Loucy (cell line): ENCODE measurements at regions not wholly inside any gene's neighbourhood (a gene's known extent, or its start where the extent isn't known, plus 50 kb on each side); places are given as distances from the start of the nearest gene placed in this dataset.

Source experiments
- CTCF ChIP-seq: fragments of 200-600 bp; sonication (generic); conservative IDR thresholded peaks from 2 replicates; pipeline ENCODE4 v1.5.1; 2014; ENCODE audit warnings: mild to moderate bottlenecking, antibody characterized with exemption, low read length
- EZH2phosphoT487 ChIP-seq: fragments of 200-600 bp; IDR thresholded peaks from 2 replicates; pipeline ENCODE4 v1.6.1; 2018; ENCODE audit warnings: antibody characterized with exemption, mild to moderate bottlenecking, moderate library complexity, borderline replicate concordance

GRCh38 chr5:104661256-104661655 is 1098.7 kb upstream of the NUDT12 start:
- TF ChIP-seq CTCF (no peak), EZH2phosphoT487 (no peak)
